Smooth muscle cell (in vitro differentiated cells): ENCODE measurements at regions not wholly inside any gene's neighbourhood (a gene's known extent, or its start where the extent isn't known, plus 50 kb on each side); places are given as distances from the start of the nearest gene placed in this dataset.

Source experiments
- DNase-seq: peaks from one replicate; lab custom pipeline; 2025; ENCODE audit not compliant: unreplicated experiment; lab: John Stamatoyannopoulos, UW
- H2AFZ ChIP-seq: fragments of 200-600 bp; sonication (generic); 2 replicates; pipeline ENCODE4 v1.6.0; 2016; ENCODE audit warnings: antibody characterized with exemption, low read depth, mild to moderate bottlenecking
- H3F3A ChIP-seq: fragments of 200-600 bp; sonication (generic); 2 replicates; pipeline ENCODE4 v1.6.0; 2017; ENCODE audit warnings: antibody characterized with exemption, low read depth
- H3K27ac ChIP-seq: fragments of 200-600 bp; sonication (generic); 2 replicates; pipeline ENCODE4 v1.5.1; 2016; ENCODE audit warnings: low read depth, mild to moderate bottlenecking
- H3K27me3 ChIP-seq: fragments of 200-600 bp; sonication (generic); 2 replicates; pipeline ENCODE4 v1.6.1; 2016; ENCODE audit warnings: low read depth, mild to moderate bottlenecking
- H3K36me3 ChIP-seq: fragments of 200-600 bp; sonication (generic); 2 replicates; pipeline ENCODE4 v1.5.1; 2016; ENCODE audit warnings: low read depth
- H3K4me1 ChIP-seq: fragments of 200-600 bp; sonication (generic); 2 replicates; pipeline ENCODE4 v1.5.1; 2016; ENCODE audit warnings: low read depth
- H3K4me2 ChIP-seq: fragments of 200-600 bp; sonication (generic); 2 replicates; pipeline ENCODE4 v1.6.0; 2016; ENCODE audit warnings: mild to moderate bottlenecking
- H3K4me3 ChIP-seq: fragments of 200-600 bp; sonication (generic); 2 replicates; pipeline ENCODE4 v1.5.1; 2016; ENCODE audit warnings: mild to moderate bottlenecking
- H3K79me2 ChIP-seq: fragments of 200-600 bp; sonication (generic); 2 replicates; pipeline ENCODE4 v1.6.0; 2016; ENCODE audit warnings: low read depth, mild to moderate bottlenecking
- H3K9ac ChIP-seq: fragments of 200-600 bp; sonication (generic); 2 replicates; pipeline ENCODE4 v1.6.0; 2016; ENCODE audit warnings: low read depth
- H3K9me3 ChIP-seq: fragments of 200-600 bp; sonication (generic); replicated peaks from 2 replicates; pipeline ENCODE4 v1.5.1; 2016; ENCODE audit warnings: low read depth
- H4K20me1 ChIP-seq: fragments of 200-600 bp; sonication (generic); 2 replicates; pipeline ENCODE4 v1.6.0; 2016; ENCODE audit warnings: low read depth
- CTCF ChIP-seq: fragments of 200-600 bp; sonication (generic); IDR thresholded peaks from 2 replicates; pipeline ENCODE4 v1.5.1; 2017; ENCODE audit warnings: borderline replicate concordance, mild to moderate bottlenecking, antibody characterized with exemption; ENCODE audit not compliant: insufficient read depth, poor library complexity, severe bottlenecking
- WGBS: methylation state at CpG from one replicate; pipeline ENCODE4 v1.1.7; 2016; ENCODE audit warnings: low lambda C conversion rate; 5-methylcytosine and 5-hydroxymethylcytosine counted together

- no peaks in the 10 kb centered on the region for H3K9me3 ChIP-seq
- H3K4me3 ChIP-seq: no peak overlapping the region
- H3K27me3 ChIP-seq: no peaks in the 10 kb centered on the region
- H3F3A ChIP-seq: peaks cover 26% of the 10 kb centered on the region
- H3K36me3 ChIP-seq: no peaks in the 10 kb centered on the region
- H4K20me1 ChIP-seq: no peaks in the 10 kb centered on the region
- no peaks in the 10 kb centered on the region for H3K79me2 ChIP-seq
- no peak overlapping the region for H3K27ac ChIP-seq
- no peak overlapping the region for H3K4me2 ChIP-seq
- H3K4me1 ChIP-seq: peaks cover 51% of the 10 kb centered on the region
- 85% methylated on average over 4 of the region's 4 CpGs for WGBS
- DNase-seq: no peak
- H2AFZ ChIP-seq: no peak overlapping the region
- no peak overlapping the region for H3K9ac ChIP-seq
- no peak for TF ChIP-seq CTCF
These were observed 66.2 kb upstream of the WDR26 start for GRCh38 chr1:224500796-224501195.

GRCh38 chr1:224501836-224502235 is 67.2 kb upstream of the WDR26 start:
- 98% methylated on average over 4 of the region's 4 CpGs for whole genome bisulfite sequencing
- no peak for TF ChIP-seq CTCF
- peaks cover 26% of the 10 kb centered on the region for H3F3A ChIP-seq
- H3K27me3 ChIP-seq: no peaks in the 10 kb centered on the region
- no peak overlapping the region for H3K4me2 ChIP-seq
- no peak for DNase-seq
- H4K20me1 ChIP-seq: no peaks in the 10 kb centered on the region
- H3K36me3 ChIP-seq: no peaks in the 10 kb centered on the region
- no peaks in the 10 kb centered on the region for H3K79me2 ChIP-seq
- H3K4me3 ChIP-seq: no peak overlapping the region
- peaks cover 53% of the 10 kb centered on the region for H3K4me1 ChIP-seq
- H3K27ac ChIP-seq: no peak overlapping the region
- H2AFZ ChIP-seq: no peak overlapping the region
- no peaks in the 10 kb centered on the region for H3K9me3 ChIP-seq
- H3K9ac ChIP-seq: no peak overlapping the region

- H3K36me3 ChIP-seq: no peaks in the 10 kb centered on the region
- peak overlapping the region; percentile 73 for H2AFZ ChIP-seq
- H3K4me2 ChIP-seq: peak overlapping the region; percentile 71
- H3K79me2 ChIP-seq: no peaks in the 10 kb centered on the region
- H3K27me3 ChIP-seq: no peaks in the 10 kb centered on the region
- DNase-seq: no peak
- H3K9me3 ChIP-seq: no peaks in the 10 kb centered on the region
- H3K9ac ChIP-seq: no peak overlapping the region
- H3K27ac ChIP-seq: peak overlapping the region; percentile 63
- H3F3A ChIP-seq: peaks cover 26% of the 10 kb centered on the region
- H3K4me3 ChIP-seq: no peak overlapping the region
- H4K20me1 ChIP-seq: no peaks in the 10 kb centered on the region
- 21% methylated on average over 10 of the region's 12 CpGs for WGBS
- no peak for TF ChIP-seq CTCF
- H3K4me1 ChIP-seq: peaks cover 51% of the 10 kb centered on the region
These were observed 68.0 kb upstream of the WDR26 start for GRCh38 chr1:224502459-224503160.
